GM19328 (cell line): ENCODE measurements at regions not wholly inside any gene's neighbourhood (a gene's known extent, or its start where the extent isn't known, plus 50 kb on each side); places are given as distances from the start of the nearest gene placed in this dataset.

Experiments used
- ATAC-seq: cut with Tn5 transposase; IDR thresholded peaks from one replicate; pipeline ENCODE4 v1.9.1; 2021; ENCODE audit warnings: mild to moderate bottlenecking, moderate library complexity; ENCODE audit not compliant: unreplicated experiment

DNA sequence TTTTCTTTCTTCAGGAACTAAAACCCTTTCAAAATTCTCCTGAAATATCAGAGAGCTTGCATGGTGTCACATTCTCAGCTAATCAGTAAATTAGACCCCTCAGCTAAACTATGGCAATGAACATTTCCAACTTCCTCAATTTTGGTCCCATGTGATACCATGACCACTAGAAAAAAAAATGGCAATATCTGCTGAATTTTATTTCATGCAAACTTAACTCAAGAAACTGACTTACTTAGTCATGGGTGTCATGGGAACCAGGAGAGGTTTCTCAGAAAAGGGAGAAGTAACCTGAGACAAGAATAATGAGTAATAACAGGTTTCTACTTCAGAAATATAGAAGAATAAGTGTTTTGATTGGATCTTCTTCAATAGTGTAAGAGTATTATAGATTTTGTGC is 784.6 kb upstream of the ALCAM start:
- ATAC-seq, result no peak

DNA sequence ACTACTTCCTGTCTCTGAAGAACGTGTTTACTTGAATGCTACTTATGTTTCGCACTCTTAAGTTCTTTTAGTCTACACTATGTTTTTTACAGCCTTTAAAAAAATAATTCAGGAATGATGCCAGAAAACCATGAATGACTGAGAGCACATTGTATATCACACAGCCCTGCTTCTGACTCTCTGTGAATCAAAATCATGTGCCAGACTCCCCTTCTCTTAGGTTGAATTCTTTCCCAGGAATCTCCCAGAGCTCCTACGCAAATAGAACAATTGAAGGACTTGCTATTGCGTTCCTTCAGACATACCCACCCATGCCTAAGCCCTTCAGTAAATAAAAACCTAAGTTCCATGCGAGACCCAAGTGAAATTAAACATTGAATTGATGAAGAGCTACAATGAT is 782.0 kb upstream of the ALCAM start:
- no peak for ATAC-seq

DNA sequence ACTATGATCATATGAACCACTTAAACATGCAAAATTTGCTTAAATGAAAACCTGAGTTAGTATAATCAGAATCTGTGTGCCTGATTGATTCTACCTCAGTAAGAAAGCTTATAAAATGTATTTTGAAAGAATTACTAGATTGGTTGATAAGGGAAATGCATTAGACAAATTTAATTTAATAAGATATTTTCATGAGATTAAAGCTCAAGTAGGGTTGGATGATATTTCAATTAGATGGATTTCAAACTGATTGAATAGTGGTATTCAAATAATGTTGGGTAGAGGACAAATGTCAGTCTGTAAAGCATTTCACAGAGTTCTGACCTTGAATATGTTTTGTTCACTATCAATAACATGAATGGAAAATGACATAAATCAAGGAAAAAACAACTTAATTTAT is 780.4 kb upstream of the ALCAM start:
- ATAC-seq, result no peak

DNA sequence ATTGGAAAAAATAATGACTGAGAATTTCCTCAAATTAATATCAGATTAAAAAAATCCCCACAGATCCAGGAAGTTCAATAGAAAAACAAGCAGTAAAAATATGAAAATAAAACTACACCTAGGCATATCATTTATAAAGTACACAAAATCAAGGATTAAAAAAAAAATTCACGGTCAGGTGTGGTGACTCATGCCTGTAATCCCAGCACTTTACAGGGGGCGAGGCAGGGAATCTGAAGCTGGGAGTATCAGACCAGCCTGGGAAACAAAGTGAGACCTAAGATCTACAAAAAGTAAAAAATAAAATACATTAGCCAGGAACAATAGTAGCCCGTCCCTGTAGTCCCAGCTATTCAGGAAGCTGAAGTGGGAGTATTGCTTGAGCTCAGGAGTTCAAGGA is 778.3 kb upstream of the ALCAM start:
- no peak for ATAC-seq

DNA sequence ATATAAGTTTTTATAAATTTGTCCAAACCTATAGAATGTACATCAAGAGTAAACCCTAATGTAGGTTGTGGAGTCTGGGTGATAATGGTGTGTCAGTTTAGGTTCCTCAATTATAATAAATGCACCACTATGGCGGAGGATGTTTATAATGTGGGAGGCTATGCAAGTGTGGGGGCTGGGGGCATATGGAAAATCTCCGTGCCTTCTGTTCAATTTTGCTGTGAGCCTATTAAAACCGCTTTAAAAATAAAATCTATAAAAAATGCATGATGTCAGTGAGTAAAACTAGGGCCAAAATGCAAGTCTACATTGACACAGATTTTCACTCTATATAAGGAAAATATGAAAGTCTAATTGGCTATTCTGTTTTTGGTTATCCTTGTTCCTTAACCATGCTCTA is 774.9 kb upstream of the ALCAM start:
- ATAC-seq, result no peak

DNA sequence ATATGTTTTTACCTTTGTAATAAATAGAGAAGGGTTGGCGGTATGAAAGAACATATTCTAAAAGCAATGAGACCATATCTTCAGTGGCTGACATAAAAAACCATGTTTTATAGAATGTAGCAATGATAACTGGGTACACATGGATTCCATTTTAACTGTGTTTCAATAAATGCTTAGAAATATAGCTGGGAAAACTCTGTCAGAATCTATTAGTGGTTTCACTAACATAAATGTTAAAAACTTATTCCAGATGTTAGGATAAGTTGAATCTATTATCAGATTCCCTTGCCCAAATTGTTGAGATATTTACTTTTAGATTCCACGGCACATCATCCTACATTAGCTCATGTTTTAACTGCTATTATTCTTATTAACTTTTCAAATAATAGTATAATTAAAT is 772.2 kb upstream of the ALCAM start:
- no peak for ATAC-seq

DNA sequence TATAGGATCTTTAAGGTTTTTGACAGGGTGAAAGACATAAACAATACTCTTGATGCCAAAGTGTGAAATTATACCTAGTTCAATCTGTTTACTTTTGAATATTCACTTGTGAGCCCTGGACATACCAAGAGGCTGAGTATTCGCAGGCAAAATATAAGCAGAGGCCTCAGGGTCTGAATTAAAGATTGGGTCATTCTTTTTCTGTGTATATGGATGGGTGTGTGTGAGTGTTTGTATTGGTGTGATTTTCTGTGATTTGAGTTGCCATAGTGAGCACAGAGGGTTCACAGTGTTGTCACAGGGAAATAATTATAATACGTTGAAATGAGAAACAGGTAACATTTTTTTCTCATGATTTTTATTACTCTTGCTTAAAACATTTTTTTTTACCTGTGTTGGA is 770.7 kb upstream of the ALCAM start:
- no peak for ATAC-seq

DNA sequence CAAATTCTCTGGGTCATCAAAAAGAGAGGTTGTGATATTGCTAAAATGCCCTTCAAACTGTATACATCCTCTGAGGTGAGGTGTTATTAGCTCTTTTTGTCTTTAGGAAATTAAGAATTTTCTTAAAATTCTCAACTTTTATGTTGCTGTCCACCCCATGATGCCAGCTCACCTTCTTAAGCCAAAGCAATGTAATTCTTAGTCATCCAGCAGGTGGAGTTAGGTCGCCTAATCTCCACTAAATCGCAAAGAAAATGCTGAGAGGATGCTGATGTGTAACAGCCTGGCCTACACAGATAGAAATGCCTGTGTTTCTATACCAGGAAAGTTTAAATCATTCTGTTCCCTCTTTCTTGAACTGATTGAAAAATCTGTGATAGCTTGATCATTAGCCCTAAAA is 770.2 kb upstream of the ALCAM start:
- peak; percentile 74 for ATAC-seq

DNA sequence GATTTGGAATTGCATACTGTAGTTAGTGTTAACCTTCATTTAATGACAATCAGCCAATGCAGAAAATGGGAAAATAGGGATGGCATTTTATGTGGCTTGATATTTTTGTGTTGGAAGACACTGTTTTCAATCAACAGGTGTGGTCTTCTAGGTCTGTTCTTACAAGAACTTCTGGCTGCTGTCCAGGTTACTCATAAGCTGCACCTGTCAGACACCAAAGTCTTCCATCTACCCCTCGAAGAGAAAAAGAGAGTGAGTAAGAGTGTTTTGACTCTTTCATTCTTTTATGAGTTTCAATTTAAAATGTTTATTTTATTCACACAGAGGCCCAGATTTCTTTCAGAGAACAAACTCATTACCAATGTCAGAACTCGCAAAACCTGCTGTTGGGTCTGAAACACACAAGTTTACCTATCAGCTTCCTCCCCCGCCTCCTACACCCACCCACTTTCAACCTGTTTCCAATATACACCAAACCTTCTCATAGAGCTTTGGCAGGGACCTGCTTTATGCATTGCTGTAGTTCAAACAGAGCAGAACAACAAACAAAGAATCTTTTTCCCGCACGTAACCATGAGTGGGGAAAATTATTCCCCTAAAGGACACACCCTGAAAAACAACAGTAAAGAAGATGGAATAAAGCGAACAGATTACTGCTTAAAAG is 767.7 kb upstream of the ALCAM start:
- no peak for ATAC-seq

DNA sequence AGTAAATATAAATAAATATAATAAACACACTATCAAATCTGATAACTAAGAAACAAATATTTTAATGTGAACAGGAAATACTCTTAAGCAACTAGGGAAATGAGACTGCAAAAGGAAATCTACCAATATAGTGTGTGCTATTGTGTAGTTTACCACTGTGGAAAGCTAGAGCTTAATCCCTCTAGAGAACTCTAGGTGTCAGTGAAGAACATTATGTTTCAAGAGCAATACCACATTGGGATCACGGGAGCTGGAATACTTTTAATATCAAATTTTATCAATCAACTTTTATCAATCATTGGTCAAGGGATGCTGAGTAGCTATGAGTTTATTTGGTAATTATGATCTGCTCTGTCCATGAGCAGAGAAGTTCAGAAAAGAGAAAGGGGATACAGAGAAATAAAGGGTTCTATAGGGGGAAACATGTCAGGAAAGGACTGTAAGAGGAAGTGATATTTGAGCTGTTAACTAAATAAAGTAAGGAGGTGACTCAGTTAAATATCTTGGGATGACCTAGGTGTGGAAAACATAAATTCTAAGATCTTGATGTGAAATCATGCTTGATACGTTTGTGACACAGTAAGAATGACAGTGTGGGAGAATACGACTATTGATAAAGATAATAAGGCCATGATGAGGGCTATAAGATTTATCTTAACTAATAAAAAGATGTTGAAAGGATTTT is 762.2 kb upstream of the ALCAM start:
- no peak for ATAC-seq

DNA sequence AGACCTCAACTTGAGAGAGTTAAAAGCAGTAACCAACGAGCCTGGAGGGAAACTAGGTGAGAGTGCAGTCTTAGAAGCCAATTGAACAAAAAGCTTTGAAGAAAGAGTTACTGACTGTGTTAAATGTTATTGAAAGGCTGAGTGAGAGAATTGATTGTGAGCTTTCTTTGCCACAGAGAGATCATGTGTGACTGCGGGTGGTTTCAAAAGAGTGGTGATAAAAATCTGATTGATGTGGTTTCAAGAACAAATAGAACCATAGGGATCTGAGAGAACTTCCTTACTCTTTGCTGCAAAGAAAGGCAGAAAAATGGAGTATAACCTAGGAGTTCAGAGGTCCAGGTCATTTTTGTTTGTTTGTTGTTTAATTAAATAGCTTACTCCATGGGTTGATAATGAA is 759.9 kb upstream of the ALCAM start:
- ATAC-seq, result no peak

DNA sequence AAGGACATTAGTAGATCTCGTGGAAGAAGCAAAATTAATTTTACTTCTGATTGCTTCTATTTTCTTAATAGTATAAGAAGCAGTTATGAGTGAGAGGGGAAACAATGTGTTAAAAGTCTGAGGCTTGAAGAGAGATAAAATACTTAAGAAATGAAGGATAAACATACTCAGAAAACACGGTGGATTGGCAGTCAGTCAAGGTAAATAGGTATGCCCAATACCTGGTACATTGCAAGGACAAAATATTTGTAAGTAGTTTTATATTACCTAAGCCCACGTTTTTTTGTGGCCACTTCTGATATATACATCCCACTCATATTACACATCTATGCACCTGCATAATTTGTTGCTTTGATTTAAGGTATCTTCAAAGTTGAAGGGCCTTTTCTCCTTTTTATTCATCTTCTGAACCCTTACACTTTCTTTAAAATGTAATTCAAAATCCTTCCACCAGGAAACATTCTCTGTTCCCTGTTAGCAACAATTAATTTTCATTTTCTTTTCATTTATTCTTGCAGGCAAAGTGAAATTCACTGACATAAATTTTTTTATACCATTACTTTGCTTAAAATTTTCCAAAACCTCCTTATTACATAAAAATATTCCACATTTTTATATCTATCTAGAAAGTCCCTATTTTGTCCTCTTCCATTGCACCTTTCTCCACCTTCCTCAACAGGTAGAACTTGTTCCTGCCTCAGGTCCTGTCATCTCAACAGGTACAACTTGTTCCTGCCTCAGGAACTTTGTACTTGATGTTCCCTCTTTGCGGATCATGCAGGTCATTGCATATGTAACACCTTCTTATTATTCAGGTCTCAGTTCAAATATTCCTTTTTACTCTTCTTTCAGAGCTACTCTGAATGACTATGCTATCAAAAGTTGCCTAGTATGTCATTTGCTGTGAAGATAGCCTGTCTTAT is 755.7 kb upstream of the ALCAM start:
- ATAC-seq, result no peak

DNA sequence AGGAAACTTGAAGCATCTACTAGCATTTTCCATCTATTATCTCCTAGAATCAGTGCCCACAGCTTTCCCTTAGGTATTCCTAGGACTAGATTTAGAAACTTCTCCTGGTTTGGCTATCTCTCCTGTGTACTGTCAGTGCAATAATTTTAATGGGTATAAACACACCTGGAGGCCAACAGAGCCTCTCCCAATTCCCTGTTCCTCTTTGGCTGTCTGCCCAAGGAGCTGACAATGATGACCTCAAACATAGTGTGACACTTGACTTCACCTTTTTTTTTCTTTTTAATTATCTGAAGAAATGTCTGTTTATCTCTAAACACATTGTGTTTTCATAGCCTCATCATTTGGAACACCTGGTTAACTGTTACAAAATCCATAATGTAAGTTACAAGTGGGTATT is 754.5 kb upstream of the ALCAM start:
- ATAC-seq, result no peak

DNA sequence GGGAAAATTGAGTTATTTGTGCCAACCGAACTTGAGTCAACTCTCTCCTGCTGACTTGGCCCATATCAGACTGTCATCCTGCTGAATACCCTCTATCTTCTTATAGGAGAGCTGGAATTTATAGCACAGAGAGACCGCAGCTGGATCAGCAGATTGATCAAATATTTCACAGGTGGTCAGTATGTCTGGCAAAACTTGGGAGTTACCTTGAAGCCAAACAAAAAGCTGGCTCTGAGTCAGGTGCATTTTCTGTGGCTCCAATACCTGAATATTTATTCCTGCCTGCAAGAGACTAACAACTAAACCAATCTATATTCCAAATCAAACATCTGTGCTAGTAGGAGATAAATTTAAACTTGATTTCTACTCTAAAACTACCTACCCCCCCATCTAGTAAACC is 752.1 kb upstream of the ALCAM start:
- ATAC-seq, result no peak

DNA sequence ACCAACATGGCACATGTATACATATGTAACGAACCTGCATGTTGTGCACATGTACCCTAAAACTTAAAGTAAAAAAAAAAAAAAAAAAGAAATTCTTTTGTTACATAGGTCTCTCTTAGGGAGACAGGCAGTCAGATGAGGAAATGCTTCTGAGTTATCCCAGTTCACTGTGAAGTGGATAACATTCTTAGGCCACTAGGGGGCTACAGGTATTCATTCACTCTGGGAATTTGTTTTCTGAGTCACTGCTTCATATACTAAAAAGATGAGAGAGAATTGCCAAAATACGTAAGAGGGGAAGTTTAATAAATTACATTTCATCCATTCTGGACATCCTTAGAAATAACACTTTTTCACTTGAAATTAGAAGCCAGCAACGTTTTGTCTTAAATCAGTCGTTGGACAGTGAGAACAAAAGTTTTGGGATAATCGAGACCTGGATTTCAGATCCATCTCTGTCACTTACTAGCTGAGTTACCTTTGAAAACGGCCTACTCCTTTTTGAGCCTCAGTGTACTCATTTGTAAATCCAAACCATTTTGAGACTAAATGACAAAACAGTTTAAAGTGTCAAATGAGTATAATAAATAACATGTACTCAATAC is 738.4 kb upstream of the ALCAM start:
- ATAC-seq, result no peak

DNA sequence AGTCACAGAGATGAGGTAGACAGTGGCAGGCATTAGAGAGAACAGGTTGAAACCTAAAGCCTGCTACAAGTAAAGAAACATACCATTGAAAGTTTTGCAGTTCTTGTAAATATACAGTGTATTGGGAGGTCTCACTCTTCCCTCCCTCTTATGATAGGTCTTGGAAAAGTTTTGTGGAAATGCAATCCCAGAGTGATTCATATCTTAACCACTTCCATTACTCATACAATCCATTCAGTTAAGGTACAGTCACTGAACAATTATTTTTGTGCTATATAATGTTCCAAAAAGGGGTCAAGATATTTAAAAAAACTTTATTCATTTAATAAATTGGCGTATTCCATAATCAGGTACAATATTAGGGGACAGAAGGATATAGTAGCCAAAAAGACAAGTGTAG is 737.7 kb upstream of the ALCAM start:
- ATAC-seq, result no peak

DNA sequence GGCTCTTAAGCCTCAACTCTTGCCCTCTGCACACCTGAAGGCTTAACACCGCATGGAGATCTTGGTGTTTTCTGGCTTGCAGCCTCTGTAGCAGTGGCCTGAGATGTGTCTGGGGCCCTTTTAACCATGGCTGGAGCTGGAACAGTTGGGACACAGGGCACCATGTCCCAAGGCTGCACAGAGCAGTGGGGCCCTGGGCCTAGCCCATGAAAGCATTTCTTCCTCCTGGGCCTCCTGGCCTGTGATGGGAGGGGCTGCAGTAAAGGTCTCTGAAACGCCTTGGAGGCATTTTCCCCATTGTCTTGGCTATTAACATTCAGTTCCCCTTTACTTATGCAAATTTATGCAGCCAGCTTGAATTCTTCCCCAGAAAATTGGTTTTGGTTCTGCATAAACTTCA is 735.5 kb upstream of the ALCAM start:
- no peak for ATAC-seq

DNA sequence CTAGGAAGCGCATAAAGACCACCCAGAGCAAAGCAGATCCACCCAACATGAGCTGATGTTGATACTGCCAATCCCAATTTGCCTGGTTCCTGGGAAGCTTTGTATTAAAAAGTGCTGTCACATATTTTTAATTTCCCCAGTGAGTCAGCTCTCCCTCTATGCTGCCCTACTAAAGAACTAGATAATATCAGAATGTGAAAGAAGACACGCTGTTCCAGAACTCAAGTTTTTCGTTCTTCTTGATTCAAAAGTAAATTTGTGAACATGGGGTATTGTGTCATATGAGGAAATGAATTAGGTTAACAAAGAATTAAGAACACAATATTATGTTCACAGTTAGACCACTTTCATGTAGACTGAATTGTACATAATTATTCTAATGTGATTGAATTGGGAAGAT is 734.2 kb upstream of the ALCAM start:
- ATAC-seq, result no peak

DNA sequence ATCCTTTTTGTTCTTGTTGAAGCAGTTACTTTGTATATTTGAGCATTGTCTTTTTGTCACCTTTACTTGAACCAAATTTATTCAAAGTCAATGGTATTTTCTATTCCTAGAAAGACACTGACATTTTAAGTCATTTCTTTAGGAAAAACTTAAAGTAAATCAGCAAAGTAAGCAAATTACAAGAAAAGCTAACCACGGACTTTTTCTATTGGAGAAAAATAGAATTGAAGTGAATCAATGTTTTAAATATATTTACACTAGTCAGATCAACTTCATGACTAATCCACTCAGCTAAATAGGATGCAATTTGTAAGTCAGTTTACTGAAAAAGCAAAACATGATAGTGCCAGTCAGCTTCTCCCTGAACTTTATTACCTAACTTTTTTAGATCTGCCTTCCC is 733.8 kb upstream of the ALCAM start:
- no peak for ATAC-seq

DNA sequence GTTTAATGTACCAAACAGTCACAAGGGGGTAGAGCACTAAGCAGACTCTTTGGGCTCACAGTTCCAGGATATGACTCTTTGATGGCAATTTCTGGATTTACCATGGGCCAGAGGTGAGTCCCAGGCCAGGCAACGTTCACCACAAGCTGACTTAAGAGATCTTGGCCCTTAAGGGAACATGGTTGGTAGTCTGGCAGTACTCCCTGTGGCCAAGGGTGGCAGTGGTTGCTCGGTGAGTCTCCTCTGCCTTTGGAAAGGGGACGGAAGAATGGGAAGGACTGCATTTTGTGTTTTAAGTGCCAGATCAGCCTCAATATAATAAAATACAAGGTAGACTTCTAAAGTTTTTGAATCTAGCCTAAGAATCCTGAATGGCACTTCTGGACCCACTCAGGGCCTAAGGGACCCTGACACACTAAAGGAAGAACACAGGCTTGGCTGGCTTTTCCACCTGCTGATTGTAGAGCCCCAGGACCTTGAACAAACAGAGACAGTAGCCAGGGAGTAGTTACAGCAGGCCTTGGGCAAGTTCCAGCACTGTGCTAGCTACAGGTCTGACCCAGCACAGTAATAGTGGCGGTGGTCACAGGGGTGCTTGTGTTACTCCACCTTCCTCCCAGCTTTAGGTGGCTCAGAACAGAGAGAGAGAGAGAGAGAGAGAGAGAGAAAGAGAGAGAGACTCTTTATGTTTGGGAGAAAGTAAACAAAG is 730.7 kb upstream of the ALCAM start:
- no peak for ATAC-seq

DNA sequence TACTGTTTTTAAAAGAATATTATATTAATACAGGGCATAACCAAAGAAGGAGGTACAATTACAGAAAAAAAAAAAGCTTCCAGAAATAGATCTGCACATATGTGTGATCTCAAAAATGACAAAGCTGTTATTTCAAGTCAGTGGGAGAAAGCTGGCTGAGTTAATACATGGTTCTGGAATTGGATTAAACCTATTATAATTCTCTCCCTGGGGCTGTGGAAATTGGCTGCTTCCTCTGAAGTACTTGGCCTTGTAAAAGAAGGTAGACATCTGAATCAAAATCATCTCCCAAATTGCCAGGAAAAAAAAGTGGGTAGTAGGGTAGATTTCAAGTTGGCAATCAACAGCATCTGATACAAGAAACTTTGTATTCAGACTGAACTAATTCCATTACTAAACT is 723.9 kb upstream of the ALCAM start:
- no peak for ATAC-seq
